ENCODE measurements at regions not wholly inside any gene's neighbourhood (a gene's known extent, or its start where the extent isn't known, plus 50 kb on each side); places are given as distances from the start of the nearest gene placed in this dataset.

GRCh38 chr12:43233861-43234260 is 318.1 kb downstream of the ADAMTS20 start:
- Mint-ChIP-seq H3K27ac (no peak overlapping the region), H3K4me1 (peaks cover 8% of the 10 kb centered on the region), H3K4me3 (no peak overlapping the region), H3K36me3 (peaks cover 16% of the 10 kb centered on the region), H3K9me3 (peaks cover 15% of the 10 kb centered on the region), H3K27me3 (ENCODE audit: low read depth) (no peaks in the 10 kb centered on the region)
- ATAC-seq (no peak), DNase-seq (ENCODE audit: low spot score) (no peak)
- TF ChIP-seq STAT6 (CRISPR knock-in tag; conservative IDR thresholded peaks at IDR 0.05; ENCODE audit: low read depth), result no peak
- no peak for TF ChIP-seq NR1H2 (CRISPR knock-in tag; IDR thresholded peaks at IDR 0.05)
- no peak for TF ChIP-seq ERG (CRISPR knock-in tag; IDR thresholded peaks at IDR 0.05)
- no peak for TF ChIP-seq CBFB (CRISPR knock-in tag; IDR thresholded peaks at IDR 0.05; ENCODE audit: low read depth)
- no peak for TF ChIP-seq CDX4 (CRISPR knock-in tag; IDR thresholded peaks at IDR 0.05; ENCODE audit: borderline replicate concordance)
- TF ChIP-seq ZNF671 (CRISPR knock-in tag; IDR thresholded peaks at IDR 0.05), result no peak
- TF ChIP-seq ZNF138 (CRISPR knock-in tag; conservative IDR thresholded peaks at IDR 0.05), result no peak
- TF ChIP-seq ZNF425 (CRISPR knock-in tag; conservative IDR thresholded peaks at IDR 0.05), result no peak
- no peak for TF ChIP-seq GABPB1 (CRISPR knock-in tag; IDR thresholded peaks at IDR 0.05)
- TF ChIP-seq IRF1 (CRISPR knock-in tag; IDR thresholded peaks at IDR 0.05), result no peak
- TF ChIP-seq E2F5 (CRISPR knock-in tag; IDR thresholded peaks at IDR 0.05), result no peak
- no peak for TF ChIP-seq E2F1 (CRISPR knock-in tag; IDR thresholded peaks at IDR 0.05)
- POLR2A ChIA-PET, result no interaction called here
- CTCF ChIA-PET, result no interaction called here

GRCh38 chr12:43226151-43226550 is 325.9 kb downstream of the ADAMTS20 start:
- ATAC-seq, result no peak
- no peak for DNase-seq (ENCODE audit: low spot score)
- POLR2A ChIA-PET, result no interaction called here
- TF ChIP-seq IRF2 (CRISPR knock-in tag; IDR thresholded peaks at IDR 0.05; ENCODE audit: borderline replicate concordance, low read depth), result no peak
- TF ChIP-seq STAT6 (CRISPR knock-in tag; conservative IDR thresholded peaks at IDR 0.05; ENCODE audit: low read depth), result no peak
- TF ChIP-seq E2F1 (CRISPR knock-in tag; IDR thresholded peaks at IDR 0.05), result no peak
- no peak for TF ChIP-seq ZNF232 (CRISPR knock-in tag; IDR thresholded peaks at IDR 0.05)
- TF ChIP-seq RELA (CRISPR knock-in tag; IDR thresholded peaks at IDR 0.05; ENCODE audit: borderline replicate concordance), result no peak
- TF ChIP-seq EMX1 (CRISPR knock-in tag; IDR thresholded peaks at IDR 0.05), result no peak
- TF ChIP-seq ATF3 (CRISPR knock-in tag; conservative IDR thresholded peaks at IDR 0.05), result no peak
- no peak for TF ChIP-seq RORB (CRISPR knock-in tag; IDR thresholded peaks at IDR 0.05)
- no peak for TF ChIP-seq ZBTB43 (CRISPR knock-in tag; IDR thresholded peaks at IDR 0.05)

More at GRCh38 chr12:43226151-43226550, 325.9 kb downstream of the ADAMTS20 start:
- peaks cover 35% of the 10 kb centered on the region for H3K9me3 Mint-ChIP-seq
- peaks cover 8% of the 10 kb centered on the region for H3K4me1 Mint-ChIP-seq
- no peak overlapping the region for H3K4me3 Mint-ChIP-seq
- H3K36me3 Mint-ChIP-seq, result peaks cover 27% of the 10 kb centered on the region
- no peaks in the 10 kb centered on the region for H3K27me3 Mint-ChIP-seq (ENCODE audit: low read depth)
- no peak overlapping the region for H3K27ac Mint-ChIP-seq
- CTCF ChIA-PET, result interaction anchor here (0.8 kb wide), 1 partner anchor 174 kb away, joined by 3 read pairs; no protein-coding TSS in a partner anchor

Data from WTC11 (cell line).